ENCODE measurements at regions not wholly inside any gene's neighbourhood (a gene's known extent, or its start where the extent isn't known, plus 50 kb on each side); places are given as distances from the start of the nearest gene placed in this dataset.

DNA sequence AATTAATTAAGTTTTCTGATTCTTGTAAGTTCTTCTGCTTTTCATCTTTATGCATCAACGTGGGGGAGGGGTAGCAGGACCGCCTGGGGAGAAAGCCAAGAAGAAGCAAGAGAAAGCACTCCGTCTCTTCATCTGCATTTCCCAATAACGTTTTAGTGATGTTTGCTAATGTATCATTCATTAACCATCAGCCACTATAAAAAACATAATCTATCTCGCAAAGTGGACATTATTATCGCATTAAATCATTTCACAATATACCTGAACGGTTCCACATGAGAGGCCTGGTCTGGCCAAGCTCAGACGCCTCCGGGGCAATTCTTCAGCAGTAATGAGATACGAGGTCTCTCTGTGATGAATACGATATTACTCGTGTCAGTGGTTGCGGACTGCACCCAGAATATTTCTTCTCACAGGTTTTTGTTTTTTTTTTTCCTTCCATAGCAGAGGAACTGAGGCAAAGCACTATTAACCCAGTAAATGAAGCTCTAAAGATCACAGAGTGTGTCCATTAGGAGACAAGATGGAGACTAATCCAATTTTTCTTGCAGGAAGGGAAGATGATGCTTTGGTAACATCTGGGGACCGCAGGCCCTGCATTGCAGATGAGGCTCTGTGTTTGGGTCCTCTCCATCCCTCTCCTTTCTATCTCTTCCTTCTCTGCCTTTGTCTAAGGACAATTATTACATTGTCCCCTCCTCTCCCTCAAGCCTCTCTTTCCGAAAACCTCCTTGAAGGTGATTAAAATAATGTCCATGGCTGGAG, 156.1 kb downstream of the SLC35B3 start:
- DNase-seq (ENCODE audit: low spot score): no peak
- in situ Hi-C loops (cut with MboI; ENCODE audit: low sequenced_read_pairs, unreplicated experiment): no loop called here
- TF ChIP-seq, protein P1, sequence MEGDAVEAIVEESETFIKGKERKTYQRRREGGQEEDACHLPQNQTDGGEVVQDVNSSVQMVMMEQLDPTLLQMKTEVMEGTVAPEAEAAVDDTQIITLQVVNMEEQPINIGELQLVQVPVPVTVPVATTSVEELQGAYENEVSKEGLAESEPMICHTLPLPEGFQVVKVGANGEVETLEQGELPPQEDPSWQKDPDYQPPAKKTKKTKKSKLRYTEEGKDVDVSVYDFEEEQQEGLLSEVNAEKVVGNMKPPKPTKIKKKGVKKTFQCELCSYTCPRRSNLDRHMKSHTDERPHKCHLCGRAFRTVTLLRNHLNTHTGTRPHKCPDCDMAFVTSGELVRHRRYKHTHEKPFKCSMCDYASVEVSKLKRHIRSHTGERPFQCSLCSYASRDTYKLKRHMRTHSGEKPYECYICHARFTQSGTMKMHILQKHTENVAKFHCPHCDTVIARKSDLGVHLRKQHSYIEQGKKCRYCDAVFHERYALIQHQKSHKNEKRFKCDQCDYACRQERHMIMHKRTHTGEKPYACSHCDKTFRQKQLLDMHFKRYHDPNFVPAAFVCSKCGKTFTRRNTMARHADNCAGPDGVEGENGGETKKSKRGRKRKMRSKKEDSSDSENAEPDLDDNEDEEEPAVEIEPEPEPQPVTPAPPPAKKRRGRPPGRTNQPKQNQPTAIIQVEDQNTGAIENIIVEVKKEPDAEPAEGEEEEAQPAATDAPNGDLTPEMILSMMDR (IDR thresholded peaks at IDR 0.05; ENCODE audit: borderline replicate concordance, control extremely low read depth, extremely low read depth, insufficient read depth, missing control alignments): no peak

- DNase-seq (ENCODE audit: low spot score): no peak
- in situ Hi-C loops (cut with MboI; ENCODE audit: low sequenced_read_pairs, unreplicated experiment): no loop called here
- TF ChIP-seq, protein P1 (IDR thresholded peaks at IDR 0.05; ENCODE audit: borderline replicate concordance, control extremely low read depth, extremely low read depth, insufficient read depth, missing control alignments): no peak
Measured at GRCh38 chr6:8278562-8278961, 156.8 kb downstream of the SLC35B3 start.

- in situ Hi-C loops (cut with MboI; ENCODE audit: low sequenced_read_pairs, unreplicated experiment): no loop called here
- DNase-seq (ENCODE audit: low spot score): no peak
- TF ChIP-seq, protein P1 (IDR thresholded peaks at IDR 0.05; ENCODE audit: borderline replicate concordance, control extremely low read depth, extremely low read depth, insufficient read depth, missing control alignments): no peak
Measured at GRCh38 chr6:8277769-8278168, 157.6 kb downstream of the SLC35B3 start.

DNA sequence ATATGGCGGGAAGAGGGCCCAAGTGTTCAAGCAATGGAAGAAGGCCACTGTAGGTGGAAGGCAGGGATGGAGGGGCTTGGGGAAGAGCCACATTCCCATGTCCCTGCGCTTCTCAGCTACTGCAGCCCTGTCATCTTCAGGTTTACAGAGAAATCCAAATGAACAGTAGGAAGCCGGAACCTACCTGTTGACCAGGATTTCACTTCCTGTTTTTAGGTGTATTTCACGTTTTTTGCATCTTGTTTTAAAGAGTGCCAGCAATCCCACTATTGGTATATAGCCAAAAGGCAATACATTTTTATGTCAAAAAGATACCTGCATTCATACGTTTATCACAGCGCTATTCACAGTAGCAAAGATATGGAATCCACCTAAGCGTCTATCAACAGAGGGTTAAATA, 159.2 kb downstream of the SLC35B3 start:
- TF ChIP-seq, protein P1 (IDR thresholded peaks at IDR 0.05; ENCODE audit: borderline replicate concordance, control extremely low read depth, extremely low read depth, insufficient read depth, missing control alignments): no peak
- no peak for DNase-seq (ENCODE audit: low spot score)
- in situ Hi-C loops (cut with MboI; ENCODE audit: low sequenced_read_pairs, unreplicated experiment): no loop called here

GRCh38 chr6:8275667-8276066, 159.7 kb downstream of the SLC35B3 start:
- in situ Hi-C loops (cut with MboI; ENCODE audit: low sequenced_read_pairs, unreplicated experiment): no loop called here
- TF ChIP-seq, protein P1 (IDR thresholded peaks at IDR 0.05; ENCODE audit: borderline replicate concordance, control extremely low read depth, extremely low read depth, insufficient read depth, missing control alignments): no peak
- no peak for DNase-seq (ENCODE audit: low spot score)

GRCh38 chr6:8274226-8274625, 161.1 kb downstream of the SLC35B3 start:
- TF ChIP-seq, protein P1 (IDR thresholded peaks at IDR 0.05; ENCODE audit: borderline replicate concordance, control extremely low read depth, extremely low read depth, insufficient read depth, missing control alignments): no peak
- in situ Hi-C loops (cut with MboI; ENCODE audit: low sequenced_read_pairs, unreplicated experiment): no loop called here
- no peak for DNase-seq (ENCODE audit: low spot score)

Measured in GM13976 (cell line).